HUDEP-2 (cell line): ENCODE measurements at regions not wholly inside any gene's neighbourhood (a gene's known extent, or its start where the extent isn't known, plus 50 kb on each side); places are given as distances from the start of the nearest gene placed in this dataset.

Experiments
- DNase-seq, 76 experiments: peaks; one replicate each; lab custom pipeline; 2025; ENCODE audit not compliant: unreplicated experiment in 76 of 76; lab: John Stamatoyannopoulos, UW

- no peak for DNase-seq
Observed at GRCh38 chr2:9087121-9087681, 83.7 kb upstream of the MBOAT2 start.

GRCh38 chr2:9086465-9086864 is 83.0 kb upstream of the MBOAT2 start:
- DNase-seq, result no peak

- DNase-seq, result no peak
Observed at GRCh38 chr2:9085353-9085752, 81.9 kb upstream of the MBOAT2 start.

GRCh38 chr2:9083287-9083686 is 79.8 kb upstream of the MBOAT2 start:
- no peak for DNase-seq

GRCh38 chr2:9082158-9082557 is 78.7 kb upstream of the MBOAT2 start:
- no peak for DNase-seq

GRCh38 chr2:9081750-9082149 is 78.3 kb upstream of the MBOAT2 start:
- DNase-seq, result no peak

- DNase-seq, result no peak
Observed at GRCh38 chr2:9078405-9078804, 74.9 kb upstream of the MBOAT2 start.

GRCh38 chr2:9077691-9078090 is 74.2 kb upstream of the MBOAT2 start:
- DNase-seq, result no peak

- DNase-seq, result no peak
Observed at GRCh38 chr2:9076755-9077154, 73.3 kb upstream of the MBOAT2 start.

- DNase-seq, result peak in 2 of 76 experiments; percentile 9 to 11
Observed at GRCh38 chr2:9076210-9076609, 72.7 kb upstream of the MBOAT2 start.

- no peak for DNase-seq
Observed at GRCh38 chr2:9074930-9075329, 71.4 kb upstream of the MBOAT2 start.

- no peak for DNase-seq
Observed at GRCh38 chr2:9071584-9072124, 68.2 kb upstream of the MBOAT2 start.

GRCh38 chr2:9071032-9071431 is 67.5 kb upstream of the MBOAT2 start:
- DNase-seq, result peak in 6 of 76 experiments; percentile 2 to 42 (median 18)

GRCh38 chr2:9069543-9069942 is 66.1 kb upstream of the MBOAT2 start:
- DNase-seq, result no peak

- no peak for DNase-seq
Observed at GRCh38 chr2:9065901-9066300, 62.4 kb upstream of the MBOAT2 start.

- no peak for DNase-seq
Observed at GRCh38 chr2:9063023-9063606, 59.6 kb upstream of the MBOAT2 start.

GRCh38 chr2:9060819-9061218 is 57.3 kb upstream of the MBOAT2 start:
- DNase-seq, result no peak

- DNase-seq, result peak in 32 of 76 experiments; percentile 9 to 79 (median 33)
Observed at GRCh38 chr2:9057939-9058761, 54.7 kb upstream of the MBOAT2 start.

- DNase-seq, result no peak
Observed at GRCh38 chr2:9055471-9055870, 52.0 kb upstream of the MBOAT2 start.

- no peak for DNase-seq
Observed at GRCh38 chr2:9053534-9053931, 50.0 kb upstream of the MBOAT2 start.
